HG03039 (cell line): ENCODE measurements at regions not wholly inside any gene's neighbourhood (a gene's known extent, or its start where the extent isn't known, plus 50 kb on each side); places are given as distances from the start of the nearest gene placed in this dataset.

Source experiments
- ATAC-seq: cut with Tn5 transposase; IDR thresholded peaks from one replicate; pipeline ENCODE4 v1.9.1; 2021; ENCODE audit warnings: mild to moderate bottlenecking, moderate library complexity; ENCODE audit not compliant: unreplicated experiment

GRCh38 chr12:22981711-22982110 is 356.7 kb downstream of the ETNK1 start:
- ATAC-seq = no peak

DNA sequence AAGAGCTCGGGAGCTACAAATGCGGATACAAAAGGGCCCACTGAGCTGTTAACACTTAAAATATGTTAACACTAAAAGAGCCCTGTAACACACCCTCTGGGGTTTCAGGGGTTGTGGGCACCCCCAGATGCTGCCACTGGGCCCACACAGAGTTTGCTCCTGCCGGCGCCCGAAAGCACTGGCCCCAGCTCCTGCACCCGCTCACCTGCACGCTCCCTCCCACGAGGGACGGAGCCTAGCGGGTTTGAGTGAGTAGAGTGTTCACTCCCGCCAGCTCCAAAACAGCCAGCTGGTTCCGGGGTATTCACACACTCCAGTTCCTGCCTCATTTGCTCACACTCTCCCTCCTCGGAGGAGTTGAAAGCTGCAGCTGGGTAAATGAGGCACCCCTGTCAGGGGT is 357.7 kb downstream of the ETNK1 start:
- ATAC-seq = no peak

- no peak for ATAC-seq
These were observed 362.0 kb downstream of the ETNK1 start for GRCh38 chr12:22986997-22987396.

DNA sequence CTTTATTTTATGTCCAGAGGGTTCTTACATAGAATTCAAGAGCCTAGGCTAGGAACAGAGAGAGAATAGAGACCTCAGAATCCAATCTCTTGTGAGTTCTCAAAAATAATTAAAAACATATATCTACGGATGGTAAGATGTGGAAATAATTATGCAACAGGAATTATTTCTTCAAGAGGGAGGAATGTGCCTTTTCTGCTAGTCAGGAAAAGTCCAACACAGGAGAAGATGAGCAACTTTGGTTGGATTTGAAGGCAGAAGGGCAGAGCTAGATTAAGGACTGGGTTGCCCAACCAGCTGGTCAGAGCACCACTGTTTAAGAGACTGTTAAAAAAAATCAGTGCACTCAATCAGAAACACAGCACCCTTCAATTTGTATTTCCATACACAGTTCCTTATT is 365.5 kb downstream of the ETNK1 start:
- ATAC-seq = no peak

GRCh38 chr12:22991250-22991844 is 366.4 kb downstream of the ETNK1 start:
- no peak for ATAC-seq

DNA sequence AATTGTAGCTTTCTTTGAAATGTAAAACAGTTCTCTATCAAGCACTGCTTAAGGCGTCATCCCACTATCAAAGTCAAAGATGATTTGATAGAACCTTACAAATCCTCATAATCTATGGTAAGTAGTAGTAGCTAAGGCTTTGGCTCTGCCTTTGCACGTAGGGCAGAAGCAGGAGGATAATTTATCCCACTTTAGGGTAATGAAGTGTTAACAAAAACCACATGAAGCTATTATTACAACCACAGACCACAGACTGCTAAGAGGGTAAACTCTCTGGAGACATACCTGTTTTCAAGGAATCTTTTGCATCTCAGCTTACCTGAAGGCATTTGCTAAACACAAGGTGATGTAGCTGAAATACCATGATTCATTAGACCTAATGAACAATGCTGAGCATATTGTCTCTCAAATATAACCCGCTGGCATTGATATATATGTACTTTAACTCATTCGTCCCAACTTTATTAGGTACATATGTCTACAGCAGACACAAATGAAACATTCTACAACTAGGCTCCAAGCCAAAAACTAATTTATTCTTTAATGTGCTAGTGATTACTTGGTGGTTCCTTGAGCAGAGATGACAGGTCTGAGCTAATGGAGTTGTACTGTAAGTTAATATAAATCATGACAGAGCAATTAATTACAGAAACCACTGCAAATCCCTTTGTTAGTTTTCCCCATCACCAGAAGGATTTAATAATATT is 368.8 kb downstream of the ETNK1 start:
- no peak for ATAC-seq

GRCh38 chr12:22994316-22994675 is 369.3 kb downstream of the ETNK1 start:
- ATAC-seq = no peak

GRCh38 chr12:23001487-23001886 is 376.5 kb downstream of the ETNK1 start:
- ATAC-seq = no peak

GRCh38 chr12:23002381-23002780 is 377.4 kb downstream of the ETNK1 start:
- ATAC-seq = no peak

DNA sequence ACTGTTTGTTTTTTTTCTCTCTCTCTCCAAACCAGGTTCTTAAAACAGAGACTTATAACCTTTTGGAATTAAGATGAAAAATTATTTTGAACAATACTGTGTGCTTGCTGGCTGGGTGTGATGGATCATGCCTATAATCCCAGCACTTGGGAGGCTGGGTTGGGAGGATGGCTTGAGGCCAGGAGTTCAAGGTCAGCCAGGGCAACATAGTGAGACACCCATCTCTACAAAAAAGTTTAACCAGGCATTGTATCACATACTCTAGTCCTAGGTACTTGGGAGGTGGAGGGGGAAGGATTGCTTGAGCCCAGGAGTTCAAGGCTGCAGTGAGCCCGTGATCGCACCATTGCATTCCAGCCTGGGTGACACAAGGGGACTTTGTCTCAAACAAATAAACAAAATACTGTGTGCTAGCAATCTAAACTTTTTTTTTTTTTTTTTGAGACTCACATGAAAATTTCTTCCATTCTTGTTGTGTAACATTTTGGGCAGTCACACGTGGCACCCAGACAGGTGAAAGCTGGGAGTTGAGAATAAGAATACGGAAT is 379.6 kb downstream of the ETNK1 start:
- ATAC-seq = no peak

DNA sequence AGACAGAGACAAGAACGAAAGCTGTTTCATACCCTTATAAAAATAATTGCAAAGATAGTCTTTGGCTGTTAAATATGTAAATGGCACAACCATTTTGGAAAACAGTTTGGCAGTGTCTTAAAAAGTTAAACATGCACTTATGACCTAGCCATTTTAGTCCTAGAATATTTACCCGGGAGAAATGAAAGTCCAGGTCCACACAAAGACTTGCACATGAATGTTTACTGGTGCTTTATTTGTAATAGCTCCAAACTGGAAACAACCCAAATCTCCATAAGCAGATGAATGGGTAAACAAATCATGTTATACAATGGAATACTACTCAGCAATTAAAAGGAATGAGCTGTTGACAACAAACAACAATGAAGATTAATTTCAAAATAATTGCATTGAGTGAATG is 380.4 kb downstream of the ETNK1 start:
- no peak for ATAC-seq

DNA sequence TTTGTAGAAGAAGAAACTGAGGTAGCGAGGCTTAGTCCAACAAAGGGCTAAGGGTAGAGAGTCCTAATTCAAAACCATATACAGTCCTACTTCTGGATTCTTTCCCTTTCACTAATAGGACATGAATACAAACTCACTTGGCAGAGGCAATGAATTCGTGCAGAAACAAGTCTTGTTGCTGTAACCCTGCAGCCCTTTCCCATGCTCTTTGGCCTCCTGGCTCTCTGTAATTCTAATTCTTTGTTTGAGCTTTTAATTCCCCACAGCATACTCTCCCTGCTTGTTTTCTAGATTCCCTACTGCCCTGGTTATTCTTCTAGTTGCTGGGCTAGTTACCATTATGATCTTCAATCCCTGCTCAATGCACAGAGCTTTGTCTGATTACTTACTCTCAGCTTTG is 381.4 kb downstream of the ETNK1 start:
- ATAC-seq = no peak

DNA sequence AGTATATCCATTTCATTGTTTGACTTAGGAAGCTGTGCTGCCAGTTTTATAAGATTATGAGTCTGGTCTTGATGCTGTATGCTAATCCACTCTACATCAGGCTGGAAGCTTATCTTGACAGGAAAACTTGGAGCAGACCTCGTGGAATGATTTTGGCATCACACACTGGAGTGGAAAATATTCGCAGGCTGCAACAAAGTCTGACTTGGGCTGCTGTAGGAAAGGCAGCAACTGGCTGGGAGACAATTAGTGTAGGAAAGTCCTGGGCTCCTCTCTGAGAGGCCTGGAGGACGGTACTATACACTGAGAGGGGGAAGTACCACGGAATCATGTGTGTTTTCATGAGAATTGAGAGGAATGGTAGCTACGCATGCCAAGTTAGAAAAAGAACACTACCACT is 383.7 kb downstream of the ETNK1 start:
- ATAC-seq = no peak

DNA sequence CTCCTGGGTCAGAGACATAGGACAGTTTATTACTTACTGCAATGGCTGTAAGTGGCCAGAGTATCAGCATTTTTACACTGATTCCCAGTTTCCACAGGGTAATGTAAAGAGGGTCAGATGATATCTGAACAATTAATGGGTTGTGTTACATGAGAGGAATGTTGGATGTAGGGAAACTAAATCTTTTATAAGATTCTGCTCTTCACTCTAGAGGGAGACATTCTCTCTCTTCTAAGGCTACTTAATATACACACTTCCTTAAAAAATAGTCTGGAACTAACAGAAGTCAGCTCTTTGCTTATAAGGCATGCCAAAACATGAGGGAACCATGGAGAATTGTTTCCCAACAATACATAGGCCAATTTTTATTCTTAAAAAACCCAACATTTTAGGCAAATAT is 389.8 kb downstream of the ETNK1 start:
- no peak for ATAC-seq

DNA sequence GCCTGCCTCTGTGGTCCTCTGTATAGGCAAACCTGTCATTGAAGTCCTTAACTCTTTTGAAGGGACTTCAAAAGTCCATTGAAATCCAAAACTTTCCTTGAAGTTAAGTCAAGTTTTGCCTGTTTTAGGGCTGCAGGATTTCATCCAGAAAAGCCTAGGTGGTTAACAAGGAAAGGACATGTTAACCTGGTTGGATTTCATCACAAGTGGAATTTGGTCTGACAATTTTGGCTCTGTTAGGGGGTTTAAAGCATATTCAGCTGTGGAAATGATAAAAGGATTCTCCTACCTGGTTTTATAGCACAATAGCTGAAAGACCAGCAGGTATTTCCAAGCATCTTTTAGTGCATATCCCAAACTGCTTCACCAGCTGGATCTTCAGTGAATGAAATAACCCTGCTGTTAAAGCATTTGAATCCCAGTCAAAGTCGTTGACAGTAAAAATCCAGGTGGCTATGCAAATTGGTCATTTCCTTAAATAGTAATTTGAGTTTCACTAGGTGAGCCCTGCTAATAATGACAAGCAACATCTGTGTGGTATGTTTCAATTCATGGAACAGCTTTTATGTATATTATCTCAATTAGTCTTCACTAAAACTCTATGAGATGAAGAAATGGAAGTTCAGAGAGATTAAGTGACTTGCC is 400.5 kb downstream of the ETNK1 start:
- no peak for ATAC-seq

- no peak for ATAC-seq
These were observed 403.3 kb downstream of the ETNK1 start for GRCh38 chr12:23028158-23028802.

DNA sequence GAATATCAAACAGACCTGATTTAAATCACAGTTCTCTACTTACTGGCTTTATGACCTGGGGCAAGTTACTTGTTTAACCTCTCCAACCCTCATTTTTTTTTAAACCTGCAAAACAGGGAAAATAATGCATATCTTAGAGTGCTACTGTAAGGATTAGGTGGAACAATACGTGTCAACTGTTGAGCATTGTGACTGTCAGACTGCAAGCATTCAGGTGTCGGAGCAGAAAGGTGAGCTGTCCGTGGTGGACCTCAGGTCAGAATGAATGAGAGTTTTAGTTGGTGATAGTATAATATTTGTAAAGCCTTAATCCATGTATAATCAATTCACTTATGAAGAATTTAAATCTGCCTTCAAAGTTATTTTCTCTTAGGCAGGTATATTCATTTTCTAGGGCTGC is 404.2 kb downstream of the ETNK1 start:
- ATAC-seq = no peak

GRCh38 chr12:23039834-23040233 is 414.9 kb downstream of the ETNK1 start:
- no peak for ATAC-seq

GRCh38 chr12:23041774-23042173 is 416.8 kb downstream of the ETNK1 start:
- no peak for ATAC-seq

GRCh38 chr12:23043646-23044045 is 418.7 kb downstream of the ETNK1 start:
- no peak for ATAC-seq

DNA sequence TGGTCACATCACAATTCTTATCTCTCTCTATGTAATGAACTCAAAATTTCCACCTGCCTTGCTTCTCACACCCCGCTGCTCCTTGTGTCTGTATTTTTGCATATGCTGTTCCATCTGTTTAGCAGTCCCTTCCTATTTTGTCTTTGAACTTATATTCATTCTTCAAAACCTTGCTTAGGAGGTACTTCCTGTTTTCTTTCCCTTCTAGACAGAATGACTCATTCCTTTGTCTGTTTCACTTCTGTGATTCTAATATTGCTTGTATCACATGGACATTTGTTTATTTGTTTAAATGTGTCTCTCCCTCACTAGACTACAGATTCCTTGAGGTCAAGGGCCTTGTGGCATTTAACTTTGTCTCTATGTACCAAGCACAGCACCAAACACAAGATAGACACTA is 424.2 kb downstream of the ETNK1 start:
- ATAC-seq = no peak

GRCh38 chr12:23055004-23055403 is 430.0 kb downstream of the ETNK1 start:
- no peak for ATAC-seq
